Epithelial cell of prostate (primary cell): ENCODE measurements at regions not wholly inside any gene's neighbourhood (a gene's known extent, or its start where the extent isn't known, plus 50 kb on each side); places are given as distances from the start of the nearest gene placed in this dataset.

ENCODE experiments used
- DNase-seq: peaks from one replicate; pipeline ENCODE4 v3.0.0-alpha.2; 2011; ENCODE audit warnings: low read depth, low spot score
- H3K27ac ChIP-seq: fragments of 450-650 bp; 2 replicates; pipeline ENCODE4 v1.5.1; 2017; ENCODE audit warnings: mild to moderate bottlenecking

- H3K27ac ChIP-seq, result peak overlapping the region; percentile 89
- DNase-seq, result no peak
Measured at GRCh38 chr1:186738926-186739325, 58.7 kb upstream of the PTGS2 start.

GRCh38 chr1:186736971-186737685, 56.9 kb upstream of the PTGS2 start:
- no peak for DNase-seq
- H3K27ac ChIP-seq, result peak overlapping the region; percentile 89

GRCh38 chr1:186735463-186735862, 55.2 kb upstream of the PTGS2 start:
- H3K27ac ChIP-seq, result peak overlapping the region; percentile 89
- no peak for DNase-seq

GRCh38 chr1:186730951-186731729, 50.9 kb upstream of the PTGS2 start:
- H3K27ac ChIP-seq, result no peak overlapping the region
- DNase-seq, result no peak
